A673 (cell line): ENCODE measurements at regions not wholly inside any gene's neighbourhood (a gene's known extent, or its start where the extent isn't known, plus 50 kb on each side); places are given as distances from the start of the nearest gene placed in this dataset.

Experiments used
- BruUV-seq: library from RNA; stranded (reverse); fragments of 400-500 nt; replicated peaks from 2 replicates; lab custom pipeline; 2021; lab: Mats Ljungman, UMichigan
- CTCF ChIA-PET: fragments of 300-600 bp; sonication (Branson Sonifier 250); formaldehyde crosslinking; loops from one replicate; lab custom pipeline; 2022; ENCODE audit warnings: antibody characterized with exemption; lab: Charles Lee
- POLR2A ChIA-PET: fragments of 300-600 bp; sonication (Branson Sonifier 250); formaldehyde crosslinking; loops from one replicate; lab custom pipeline; 2022; ENCODE audit warnings: antibody characterized with exemption; ENCODE audit not compliant: low non-redundant PET; lab: Charles Lee
- DNase-seq: peaks from one replicate; pipeline ENCODE4 v3.0.0-alpha.2; 2015; ENCODE audit warnings: low spot score
- H3K27ac ChIP-seq: fragments of 200-600 bp; sonication (generic); 2 replicates; pipeline ENCODE4 v1.5.1; 2016; ENCODE audit warnings: mixed run types, low read depth, mild to moderate bottlenecking, mixed read lengths, antibody characterized with exemption, low read length; ENCODE audit not compliant: poor library complexity, severe bottlenecking
- H3K27me3 ChIP-seq: fragments of 200-600 bp; sonication (generic); replicated peaks from 2 replicates; pipeline ENCODE4 v1.6.1; 2017; ENCODE audit warnings: mixed run types, low read depth, mild to moderate bottlenecking, mixed read lengths, antibody characterized with exemption, low read length; ENCODE audit not compliant: insufficient read depth, poor library complexity
- H3K36me3 ChIP-seq: fragments of 200-600 bp; sonication (generic); 2 replicates; pipeline ENCODE4 v1.6.1; 2016; ENCODE audit warnings: mixed run types, mild to moderate bottlenecking, mixed read lengths, antibody characterized with exemption, low read length; ENCODE audit not compliant: insufficient read depth, poor library complexity, severe bottlenecking
- H3K4me1 ChIP-seq: fragments of 200-600 bp; sonication (generic); 2 replicates; pipeline ENCODE4 v1.6.1; 2017; ENCODE audit warnings: mixed run types, mild to moderate bottlenecking, mixed read lengths, antibody characterized with exemption, low read length; ENCODE audit not compliant: insufficient read depth, poor library complexity, severe bottlenecking
- H3K4me3 ChIP-seq: fragments of 200-600 bp; sonication (generic); 2 replicates; pipeline ENCODE4 v1.5.1; 2016; ENCODE audit warnings: low read depth, mixed run types, mild to moderate bottlenecking, mixed read lengths, low read length; ENCODE audit not compliant: poor library complexity, severe bottlenecking
- H3K9me3 ChIP-seq: fragments of 200-600 bp; sonication (generic); 2 replicates; pipeline ENCODE4 v1.6.1; 2016; ENCODE audit warnings: mixed run types, low read depth, mild to moderate bottlenecking, mixed read lengths, antibody characterized with exemption, low read length; ENCODE audit not compliant: poor library complexity, severe bottlenecking
- CTCF ChIP-seq: fragments of 300-800, 200-600 bp; sonication (generic); conservative IDR thresholded peaks from 2 replicates; pipeline ENCODE4 v1.5.1; 2017; ENCODE audit warnings: low read depth, mild to moderate bottlenecking, antibody characterized with exemption, low read length, moderate library complexity, mixed read lengths
- EZH2 ChIP-seq: fragments of 200-600 bp; sonication (generic); IDR thresholded peaks from 2 replicates; pipeline ENCODE4 v1.6.1; 2017; ENCODE audit warnings: borderline replicate concordance, low read depth, mild to moderate bottlenecking, mixed read lengths, antibody characterized with exemption, low read length; ENCODE audit not compliant: poor library complexity, severe bottlenecking
- intact Hi-C: fragments of 100-400 bp; cut with micrococcal nuclease; formaldehyde crosslinking; loops from one replicate; pipeline ENCODE4 v1.10.0; 2022; ENCODE audit not compliant: unreplicated experiment

- Histone ChIP-seq H3K4me1 (no peaks in the 10 kb centered on the region), H3K36me3 (no peaks in the 10 kb centered on the region), H3K4me3 (no peak overlapping the region), H3K27me3 (no peaks in the 10 kb centered on the region), H3K9me3 (no peaks in the 10 kb centered on the region), H3K27ac (no peak overlapping the region)
- no peak for TF ChIP-seq CTCF
- no peak for TF ChIP-seq EZH2
- ChIA-PET CTCF (no interaction called here), POLR2A (no interaction called here)
- DNase-seq, result no peak
- intact Hi-C loops, result loop anchor here (5.0 to 10.0 kb wide), 4 partner anchors 249 to 956 kb away; partner anchors contain the start of gene PROX1
- BruUV-seq, result no TSS peak
These were observed 320.4 kb downstream of the RPS6KC1 start for GRCh38 chr1:213371525-213371846.

GRCh38 chr1:213371847-213372619, 321.0 kb downstream of the RPS6KC1 start:
- Histone ChIP-seq H3K36me3 (no peaks in the 10 kb centered on the region), H3K4me3 (no peak overlapping the region), H3K27ac (no peak overlapping the region), H3K9me3 (no peaks in the 10 kb centered on the region), H3K27me3 (no peaks in the 10 kb centered on the region), H3K4me1 (no peaks in the 10 kb centered on the region)
- ChIA-PET CTCF (no interaction called here), POLR2A (no interaction called here)
- intact Hi-C loops, result loop anchor here (5.0 to 10.0 kb wide), 4 partner anchors 250 to 955 kb away; partner anchors contain the start of gene PROX1
- no peak for DNase-seq
- TF ChIP-seq EZH2, result no peak
- no TSS peak for BruUV-seq

- POLR2A ChIA-PET, result no interaction called here
These were observed 323.3 kb downstream of the RPS6KC1 start for GRCh38 chr1:213374369-213374768.

More at GRCh38 chr1:213374369-213374768, 323.3 kb downstream of the RPS6KC1 start:
- H3K36me3 ChIP-seq, result no peaks in the 10 kb centered on the region
- no peak overlapping the region for H3K4me3 ChIP-seq
- TF ChIP-seq CTCF (peak; percentile 95), EZH2 (no peak)
- CTCF ChIA-PET, result interaction anchor here (1.0 kb wide), 1 partner anchor 748 kb away, joined by 4 read pairs; no protein-coding TSS in a partner anchor
- no TSS peak for BruUV-seq
- no peaks in the 10 kb centered on the region for H3K4me1 ChIP-seq
- DNase-seq, result peak; percentile 73
- H3K27ac ChIP-seq, result no peak overlapping the region
- intact Hi-C loops, result loop anchor here (5.0 to 10.0 kb wide), 4 partner anchors 252 to 953 kb away; partner anchors contain the start of gene PROX1
- H3K27me3 ChIP-seq, result no peaks in the 10 kb centered on the region
- no peaks in the 10 kb centered on the region for H3K9me3 ChIP-seq
